ENCODE measurements at regions not wholly inside any gene's neighbourhood (a gene's known extent, or its start where the extent isn't known, plus 50 kb on each side); places are given as distances from the start of the nearest gene placed in this dataset.

DNA sequence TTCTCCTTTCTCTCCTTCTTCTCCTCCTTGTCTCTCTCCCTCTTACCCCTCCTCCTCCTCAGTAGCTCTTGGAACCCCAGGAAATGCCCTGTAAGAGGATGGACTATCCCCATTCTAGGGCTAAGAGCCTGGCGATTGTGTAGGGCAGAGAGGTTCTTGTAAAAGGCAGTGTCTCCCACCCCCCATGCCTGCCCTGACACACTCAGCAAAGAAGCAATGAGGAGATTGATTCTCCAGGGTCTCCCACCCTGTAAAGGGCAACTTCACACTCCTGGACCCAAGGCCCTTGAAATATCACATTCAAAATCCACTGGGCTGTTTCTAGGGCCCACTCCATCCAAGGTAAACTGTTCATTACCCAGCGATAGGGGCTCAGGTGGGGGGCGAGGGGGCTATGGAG lies 144.1 kb downstream of the INSIG2 start:
- TF ChIP-seq EZH2 (IDR thresholded peaks at IDR 0.05; ENCODE audit: borderline replicate concordance, low read depth, low read length, poor library complexity, severe bottlenecking): no peak
- TF ChIP-seq, protein P1, sequence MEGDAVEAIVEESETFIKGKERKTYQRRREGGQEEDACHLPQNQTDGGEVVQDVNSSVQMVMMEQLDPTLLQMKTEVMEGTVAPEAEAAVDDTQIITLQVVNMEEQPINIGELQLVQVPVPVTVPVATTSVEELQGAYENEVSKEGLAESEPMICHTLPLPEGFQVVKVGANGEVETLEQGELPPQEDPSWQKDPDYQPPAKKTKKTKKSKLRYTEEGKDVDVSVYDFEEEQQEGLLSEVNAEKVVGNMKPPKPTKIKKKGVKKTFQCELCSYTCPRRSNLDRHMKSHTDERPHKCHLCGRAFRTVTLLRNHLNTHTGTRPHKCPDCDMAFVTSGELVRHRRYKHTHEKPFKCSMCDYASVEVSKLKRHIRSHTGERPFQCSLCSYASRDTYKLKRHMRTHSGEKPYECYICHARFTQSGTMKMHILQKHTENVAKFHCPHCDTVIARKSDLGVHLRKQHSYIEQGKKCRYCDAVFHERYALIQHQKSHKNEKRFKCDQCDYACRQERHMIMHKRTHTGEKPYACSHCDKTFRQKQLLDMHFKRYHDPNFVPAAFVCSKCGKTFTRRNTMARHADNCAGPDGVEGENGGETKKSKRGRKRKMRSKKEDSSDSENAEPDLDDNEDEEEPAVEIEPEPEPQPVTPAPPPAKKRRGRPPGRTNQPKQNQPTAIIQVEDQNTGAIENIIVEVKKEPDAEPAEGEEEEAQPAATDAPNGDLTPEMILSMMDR (conservative IDR thresholded peaks at IDR 0.05; ENCODE audit: low read depth, low read length): no peak

Measured in A673 (cell line).